ENCODE measurements at regions not wholly inside any gene's neighbourhood (a gene's known extent, or its start where the extent isn't known, plus 50 kb on each side); places are given as distances from the start of the nearest gene placed in this dataset.

GRCh38 chr20:5410470-5410869 lies 93.7 kb upstream of the PROKR2 start:
- ATAC-seq (no peak), DNase-seq (no peak)
- Histone ChIP-seq H3K4me1 (no peaks in the 10 kb centered on the region), H3K4me3 (no peak overlapping the region), H3K9me3 (no peaks in the 10 kb centered on the region), H3K27me3 (peaks cover 0 to 7% (median 0%) of the 10 kb centered on the region in 9 donors), H3K36me3 (no peaks in the 10 kb centered on the region), H3K27ac (no peak overlapping the region)
- TF ChIP-seq CTCF (IDR thresholded peaks at IDR 0.05), result no peak
- no peak for TF ChIP-seq POLR2A (IDR thresholded peaks at IDR 0.05)
- intact Hi-C loops (cut with DNase I), result no loop called here

- Histone ChIP-seq H3K4me3 (no peak overlapping the region), H3K9me3 (peaks cover 0 to 10% (median 0%) of the 10 kb centered on the region in 12 donors), H3K27me3 (no peaks in the 10 kb centered on the region), H3K27ac (no peak overlapping the region), H3K4me1 (no peaks in the 10 kb centered on the region), H3K36me3 (no peaks in the 10 kb centered on the region)
- intact Hi-C loops (cut with DNase I), result loop anchor here in 1 of 10 donors (1.0 kb wide), 1 partner anchor 22 kb away; no protein-coding TSS in a partner anchor
- TF ChIP-seq POLR2A (IDR thresholded peaks at IDR 0.05) (no peak), CTCF (IDR thresholded peaks at IDR 0.05) (peak in 3 of 12 donors; percentile 9 to 23 (median 17))
- DNase-seq (no peak), ATAC-seq (no peak)
- WGBS, 4 donors, result 12 to 38% (median 25%) methylated on average over 3 of the region's 3 CpGs
Measured at GRCh38 chr20:5402903-5403531, 86.3 kb upstream of the PROKR2 start.

GRCh38 chr20:5401277-5401875 lies 84.6 kb upstream of the PROKR2 start:
- Histone ChIP-seq H3K36me3 (no peaks in the 10 kb centered on the region), H3K27ac (no peak overlapping the region), H3K4me3 (no peak overlapping the region), H3K4me1 (no peaks in the 10 kb centered on the region), H3K9me3 (peaks cover 0 to 10% (median 0%) of the 10 kb centered on the region in 12 donors), H3K27me3 (no peaks in the 10 kb centered on the region)
- ATAC-seq (no peak), DNase-seq (no peak)
- TF ChIP-seq POLR2A (IDR thresholded peaks at IDR 0.05), result no peak
- no peak for TF ChIP-seq CTCF (IDR thresholded peaks at IDR 0.05)
- WGBS, 4 donors, result 56 to 71% (median 68%) methylated on average over 2 of the region's 2 CpGs
- intact Hi-C loops (cut with DNase I), result no loop called here

- H3K9me3 ChIP-seq, result peaks cover 0 to 10% (median 0%) of the 10 kb centered on the region in 12 donors
- DNase-seq (no peak), ATAC-seq (no peak)
- H3K27me3 ChIP-seq, result no peaks in the 10 kb centered on the region
- no peaks in the 10 kb centered on the region for H3K4me1 ChIP-seq
- TF ChIP-seq POLR2A (IDR thresholded peaks at IDR 0.05) (no peak), CTCF (IDR thresholded peaks at IDR 0.05) (no peak)
- H3K36me3 ChIP-seq, result no peaks in the 10 kb centered on the region
- 34 to 43% (median 39%) methylated on average over 1 of the region's 1 CpG for WGBS, 4 donors
- H3K27ac ChIP-seq, result no peak overlapping the region
- no peak overlapping the region for H3K4me3 ChIP-seq
- intact Hi-C loops (cut with DNase I), result no loop called here
Measured at GRCh38 chr20:5400164-5400762, 83.5 kb upstream of the PROKR2 start.
